G401 (cell line): ENCODE measurements at regions not wholly inside any gene's neighbourhood (a gene's known extent, or its start where the extent isn't known, plus 50 kb on each side); places are given as distances from the start of the nearest gene placed in this dataset.
A peak's percentile ranks its signal among the peaks of the same experiment; 100 is the strongest.

Experiments
- DNase-seq: peaks from one replicate; pipeline ENCODE4 v3.0.0-alpha.2; 2015; ENCODE audit warnings: low spot score
- in situ Hi-C: cut with HindIII; loops from 2 replicates; pipeline ENCODE4 v1.10.0; 2016; ENCODE audit warnings: low sequenced_read_pairs, mixed read lengths

- no peak for DNase-seq
- in situ Hi-C loops, result no loop called here
These were observed 565.7 kb downstream of the METTL15 start for GRCh38 chr11:28673691-28674432.

- in situ Hi-C loops, result no loop called here
- no peak for DNase-seq
These were observed 563.1 kb downstream of the METTL15 start for GRCh38 chr11:28671274-28671673.

GRCh38 chr11:28666632-28667031, 558.4 kb downstream of the METTL15 start:
- in situ Hi-C loops, result no loop called here
- DNase-seq, result no peak

- DNase-seq, result no peak
- in situ Hi-C loops, result no loop called here
These were observed 551.6 kb downstream of the METTL15 start for GRCh38 chr11:28659716-28660348.

GRCh38 chr11:28657378-28658030, 549.3 kb downstream of the METTL15 start:
- DNase-seq, result no peak
- in situ Hi-C loops, result no loop called here

- in situ Hi-C loops, result no loop called here
- DNase-seq, result no peak
These were observed 546.0 kb downstream of the METTL15 start for GRCh38 chr11:28654191-28654590.

GRCh38 chr11:28649922-28650321, 541.7 kb downstream of the METTL15 start:
- in situ Hi-C loops, result no loop called here
- DNase-seq, result no peak

- in situ Hi-C loops, result no loop called here
- DNase-seq, result no peak
These were observed 528.4 kb downstream of the METTL15 start for GRCh38 chr11:28636566-28636965.

GRCh38 chr11:28636033-28636432, 527.8 kb downstream of the METTL15 start:
- in situ Hi-C loops, result no loop called here
- DNase-seq, result no peak

GRCh38 chr11:28632338-28632737, 524.1 kb downstream of the METTL15 start:
- in situ Hi-C loops, result no loop called here
- DNase-seq, result no peak

GRCh38 chr11:28631148-28631547, 523.0 kb downstream of the METTL15 start:
- in situ Hi-C loops, result no loop called here
- no peak for DNase-seq

GRCh38 chr11:28629235-28629634, 521.0 kb downstream of the METTL15 start:
- DNase-seq, result no peak
- in situ Hi-C loops, result no loop called here

GRCh38 chr11:28628412-28628811, 520.2 kb downstream of the METTL15 start:
- DNase-seq, result no peak
- in situ Hi-C loops, result no loop called here

- in situ Hi-C loops, result no loop called here
- no peak for DNase-seq
These were observed 519.6 kb downstream of the METTL15 start for GRCh38 chr11:28627690-28628255.

GRCh38 chr11:28625532-28625931, 517.3 kb downstream of the METTL15 start:
- in situ Hi-C loops, result no loop called here
- DNase-seq, result no peak

GRCh38 chr11:28621753-28622152, 513.6 kb downstream of the METTL15 start:
- in situ Hi-C loops, result no loop called here
- peak; percentile 82 for DNase-seq

- no peak for DNase-seq
These were observed 511.8 kb downstream of the METTL15 start for GRCh38 chr11:28619846-28620540.

GRCh38 chr11:28618416-28618815, 510.2 kb downstream of the METTL15 start:
- in situ Hi-C loops, result no loop called here
- no peak for DNase-seq

More at GRCh38 chr11:28619846-28620540, 511.8 kb downstream of the METTL15 start:
- in situ Hi-C loops, result no loop called here

GRCh38 chr11:28616160-28616965, 508.2 kb downstream of the METTL15 start:
- in situ Hi-C loops, result no loop called here

More at GRCh38 chr11:28616160-28616965, 508.2 kb downstream of the METTL15 start:
- DNase-seq, result no peak
